Endodermal cell (in vitro differentiated cells): ENCODE measurements at regions not wholly inside any gene's neighbourhood (a gene's known extent, or its start where the extent isn't known, plus 50 kb on each side); places are given as distances from the start of the nearest gene placed in this dataset.

ENCODE experiments used
- DNase-seq: peaks from one replicate; pipeline ENCODE4 v3.0.0-alpha.2; 2017
- H3K27ac ChIP-seq: 2 replicates; pipeline ENCODE4 v1.5.1; 2013; ENCODE audit warnings: mild to moderate bottlenecking, low read depth, low read length, moderate library complexity
- H3K27me3 ChIP-seq: 2 replicates; pipeline ENCODE4 v1.6.1; 2013; ENCODE audit warnings: mild to moderate bottlenecking, low read length, moderate library complexity; ENCODE audit not compliant: insufficient read depth, control insufficient read depth, poor library complexity, severe bottlenecking
- H3K36me3 ChIP-seq: 2 replicates; pipeline ENCODE4 v1.7.0; 2013; ENCODE audit warnings: mild to moderate bottlenecking, low read length, moderate library complexity; ENCODE audit not compliant: control insufficient read depth, insufficient read depth
- H3K4me1 ChIP-seq: one replicate; pipeline ENCODE4 v1.7.0; 2013; ENCODE audit warnings: low read length; ENCODE audit not compliant: control insufficient read depth, insufficient read depth
- H3K4me3 ChIP-seq: 2 replicates; pipeline ENCODE4 v1.5.1; 2013; ENCODE audit warnings: mild to moderate bottlenecking, low read length, moderate library complexity
- H3K9ac ChIP-seq: 2 replicates; pipeline ENCODE4 v1.6.1; 2013; ENCODE audit warnings: mild to moderate bottlenecking, low read length, moderate library complexity; ENCODE audit not compliant: poor library complexity, severe bottlenecking; ENCODE audit errors: extremely low read depth
- H3K9me3 ChIP-seq: 2 replicates; pipeline ENCODE4 v1.6.1; 2013; ENCODE audit warnings: mild to moderate bottlenecking, low read length, moderate library complexity; ENCODE audit not compliant: control insufficient read depth
- H3K27ac Mint-ChIP-seq: 2 replicates; pipeline ENCODE4 v1.8.0; 2020; ENCODE audit warnings: mixed read lengths
- H3K27me3 Mint-ChIP-seq: 2 replicates; pipeline ENCODE4 v1.8.0; 2021; ENCODE audit warnings: mild to moderate bottlenecking, mixed read lengths; ENCODE audit not compliant: insufficient read depth
- H3K36me3 Mint-ChIP-seq: 2 replicates; pipeline ENCODE4 v1.8.0; 2020; ENCODE audit warnings: low read depth, mixed read lengths
- H3K4me1 Mint-ChIP-seq: 2 replicates; pipeline ENCODE4 v1.8.0; 2020; ENCODE audit warnings: mixed read lengths
- H3K4me3 Mint-ChIP-seq: 2 replicates; pipeline ENCODE4 v1.8.0; 2020; ENCODE audit warnings: mild to moderate bottlenecking, moderate library complexity, mixed read lengths
- H3K9me3 Mint-ChIP-seq: 2 replicates; pipeline ENCODE4 v1.8.0; 2020; ENCODE audit warnings: mild to moderate bottlenecking, mixed read lengths
- CTCF ChIP-seq: fragments of 200-600 bp; sonication (generic); conservative IDR thresholded peaks from 2 replicates; pipeline ENCODE4 v1.5.0; 2021; ENCODE audit warnings: antibody characterized with exemption, mild to moderate bottlenecking
- WGBS, 2 experiments: methylation state at CpG; one replicate each; pipeline versions ENCODE4 v1.1.5 to v1.1.7; 2013; ENCODE audit warnings: missing lambda C conversion rate in 2 of 2, mixed read lengths in 1 of 2; ENCODE audit not compliant: insufficient coverage in 1 of 2, insufficient read length in 1 of 2; 5-methylcytosine and 5-hydroxymethylcytosine counted together

GRCh38 chr12:45580356-45580969 lies 149.0 kb upstream of the ARID2 start:
- Mint-ChIP-seq H3K9me3 (peaks cover 16% of the 10 kb centered on the region), H3K27me3 (peaks cover 51% of the 10 kb centered on the region), H3K4me1 (peaks cover 13% of the 10 kb centered on the region), H3K4me3 (no peak overlapping the region), H3K27ac (no peak overlapping the region), H3K36me3 (no peaks in the 10 kb centered on the region)
- Histone ChIP-seq H3K9ac (no peak overlapping the region), H3K36me3 (no peaks in the 10 kb centered on the region), H3K27me3 (peaks cover 57% of the 10 kb centered on the region), H3K27ac (no peak overlapping the region), H3K9me3 (peaks cover 13% of the 10 kb centered on the region), H3K4me3 (no peak overlapping the region), H3K4me1 (no peaks in the 10 kb centered on the region)
- no peak for DNase-seq
- no peak for TF ChIP-seq CTCF
- 93 to 100% methylated on average over 2 of the region's 2 CpGs for WGBS, 2 experiments

- no peak for DNase-seq
- peaks cover 13% of the 10 kb centered on the region for H3K4me1 Mint-ChIP-seq
- H3K9ac ChIP-seq: no peak overlapping the region
- no peak overlapping the region for H3K4me3 ChIP-seq
- peaks cover 45% of the 10 kb centered on the region for H3K27me3 Mint-ChIP-seq
- TF ChIP-seq CTCF: no peak
- peaks cover 13% of the 10 kb centered on the region for H3K9me3 ChIP-seq
- H3K36me3 ChIP-seq: no peaks in the 10 kb centered on the region
- no peak overlapping the region for H3K27ac Mint-ChIP-seq
- H3K4me1 ChIP-seq: no peaks in the 10 kb centered on the region
- no peaks in the 10 kb centered on the region for H3K36me3 Mint-ChIP-seq
- no peak overlapping the region for H3K4me3 Mint-ChIP-seq
- H3K9me3 Mint-ChIP-seq: peaks cover 20% of the 10 kb centered on the region
- H3K27ac ChIP-seq: no peak overlapping the region
- H3K27me3 ChIP-seq: peaks cover 50% of the 10 kb centered on the region
- WGBS, 2 experiments: 75 to 90% methylated on average over 1 of the region's 1 CpG
Measured at GRCh38 chr12:45581112-45581511, 148.4 kb upstream of the ARID2 start.

- H3K4me3 Mint-ChIP-seq: no peak overlapping the region
Measured at GRCh38 chr12:45582536-45582935, 147.0 kb upstream of the ARID2 start.

More at GRCh38 chr12:45582536-45582935, 147.0 kb upstream of the ARID2 start:
- 76 to 100% methylated on average over 1 of the region's 1 CpG for WGBS, 2 experiments
- Histone ChIP-seq H3K4me1 (no peaks in the 10 kb centered on the region), H3K27ac (no peak overlapping the region), H3K36me3 (no peaks in the 10 kb centered on the region), H3K4me3 (no peak overlapping the region), H3K9ac (no peak overlapping the region), H3K9me3 (peaks cover 22% of the 10 kb centered on the region), H3K27me3 (peaks cover 36% of the 10 kb centered on the region)
- TF ChIP-seq CTCF: no peak
- peaks cover 34% of the 10 kb centered on the region for H3K27me3 Mint-ChIP-seq
- peaks cover 24% of the 10 kb centered on the region for H3K9me3 Mint-ChIP-seq
- no peaks in the 10 kb centered on the region for H3K36me3 Mint-ChIP-seq
- peaks cover 13% of the 10 kb centered on the region for H3K4me1 Mint-ChIP-seq
- no peak overlapping the region for H3K27ac Mint-ChIP-seq
- no peak for DNase-seq
